ENCODE measurements at regions not wholly inside any gene's neighbourhood (a gene's known extent, or its start where the extent isn't known, plus 50 kb on each side); places are given as distances from the start of the nearest gene placed in this dataset.

DNA sequence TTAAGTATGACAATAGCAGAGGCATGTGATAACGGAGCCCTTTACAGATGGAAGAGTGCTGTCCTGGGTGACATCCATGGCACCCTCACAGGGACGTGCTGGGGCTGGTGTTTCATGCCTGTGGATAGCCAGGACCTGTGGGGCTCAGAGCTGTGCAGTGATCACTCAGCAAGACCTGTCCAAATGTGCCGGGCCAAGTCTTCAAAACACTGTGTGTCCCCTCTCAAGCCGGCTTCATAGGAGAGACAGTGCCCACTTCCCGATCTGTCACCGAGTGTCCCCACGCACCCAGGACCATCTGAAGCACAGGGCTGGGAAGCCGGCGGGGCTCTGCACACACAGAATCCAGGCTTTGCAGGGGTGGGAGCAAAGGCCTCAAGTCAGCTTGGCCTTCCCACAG, 217.2 kb upstream of the IGF1R start:
- no peak for DNase-seq (ENCODE audit: low read depth)

GRCh38 chr15:98433346-98433745, 215.0 kb upstream of the IGF1R start:
- H3K4me3 ChIP-seq (ENCODE audit: low read depth, low read length) = no peak overlapping the region
- no peak for TF ChIP-seq POLR2A (IDR thresholded peaks at IDR 0.05; ENCODE audit: extremely low read depth, insufficient read length)
- TF ChIP-seq, protein P1, sequence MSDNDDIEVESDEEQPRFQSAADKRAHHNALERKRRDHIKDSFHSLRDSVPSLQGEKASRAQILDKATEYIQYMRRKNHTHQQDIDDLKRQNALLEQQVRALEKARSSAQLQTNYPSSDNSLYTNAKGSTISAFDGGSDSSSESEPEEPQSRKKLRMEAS (IDR thresholded peaks at IDR 0.05; ENCODE audit: low read depth, low read length) = no peak
- no peak for TF ChIP-seq MYC (IDR thresholded peaks at IDR 0.05; ENCODE audit: low read depth, low read length)
- no peak for TF ChIP-seq CTCF (IDR thresholded peaks at IDR 0.05; ENCODE audit: low read depth, low read length)
- no peak for DNase-seq (ENCODE audit: low read depth)

More for the DNA sequence above, 217.2 kb upstream of the IGF1R start:
- no peak overlapping the region for H3K4me3 ChIP-seq (ENCODE audit: low read depth, low read length)
- TF ChIP-seq CTCF (IDR thresholded peaks at IDR 0.05; ENCODE audit: low read depth, low read length) (no peak), MYC (IDR thresholded peaks at IDR 0.05; ENCODE audit: low read depth, low read length) (no peak), POLR2A (IDR thresholded peaks at IDR 0.05; ENCODE audit: extremely low read depth, insufficient read length) (no peak)
- TF ChIP-seq, protein P1 (IDR thresholded peaks at IDR 0.05; ENCODE audit: low read depth, low read length) = no peak

DNA sequence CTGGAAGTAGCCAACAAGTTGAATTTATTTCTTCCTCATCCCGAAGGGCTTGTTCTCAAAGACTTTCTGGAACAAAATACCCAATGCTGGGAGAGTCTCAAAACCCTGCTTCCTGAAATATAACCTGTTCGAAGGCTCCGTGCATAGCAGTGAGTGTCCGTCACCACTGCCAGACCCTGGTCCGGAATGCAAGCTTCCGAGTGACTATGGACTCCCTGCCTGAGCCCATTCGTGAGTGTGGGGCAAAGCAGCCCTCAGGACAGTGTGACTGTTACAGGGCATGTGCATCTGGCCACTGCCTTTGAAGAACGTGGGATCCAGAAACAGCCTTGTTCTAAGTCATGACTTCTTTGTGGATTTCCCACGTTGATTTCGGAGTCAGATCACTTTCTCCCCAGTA, 214.5 kb upstream of the IGF1R start:
- no peak for DNase-seq (ENCODE audit: low read depth)
- H3K4me3 ChIP-seq (ENCODE audit: low read depth, low read length) = no peak overlapping the region
- TF ChIP-seq POLR2A (IDR thresholded peaks at IDR 0.05; ENCODE audit: extremely low read depth, insufficient read length) (no peak), MYC (IDR thresholded peaks at IDR 0.05; ENCODE audit: low read depth, low read length) (no peak), CTCF (IDR thresholded peaks at IDR 0.05; ENCODE audit: low read depth, low read length) (no peak)
- TF ChIP-seq, protein P1 (IDR thresholded peaks at IDR 0.05; ENCODE audit: low read depth, low read length) = no peak

GRCh38 chr15:98437752-98438151, 210.6 kb upstream of the IGF1R start:
- H3K4me3 ChIP-seq (ENCODE audit: low read depth, low read length) = no peak overlapping the region
- DNase-seq (ENCODE audit: low read depth) = no peak
- TF ChIP-seq POLR2A (IDR thresholded peaks at IDR 0.05; ENCODE audit: extremely low read depth, insufficient read length) (no peak), MYC (IDR thresholded peaks at IDR 0.05; ENCODE audit: low read depth, low read length) (no peak), CTCF (IDR thresholded peaks at IDR 0.05; ENCODE audit: low read depth, low read length) (no peak)
- TF ChIP-seq, protein P1 (IDR thresholded peaks at IDR 0.05; ENCODE audit: low read depth, low read length) = no peak

- TF ChIP-seq, protein P1 (IDR thresholded peaks at IDR 0.05; ENCODE audit: low read depth, low read length) = no peak
- TF ChIP-seq CTCF (IDR thresholded peaks at IDR 0.05; ENCODE audit: low read depth, low read length) = no peak
- TF ChIP-seq POLR2A (IDR thresholded peaks at IDR 0.05; ENCODE audit: extremely low read depth, insufficient read length) = no peak
- TF ChIP-seq MYC (IDR thresholded peaks at IDR 0.05; ENCODE audit: low read depth, low read length) = no peak
- DNase-seq (ENCODE audit: low read depth) = no peak
- no peak overlapping the region for H3K4me3 ChIP-seq (ENCODE audit: low read depth, low read length)
Measured at GRCh38 chr15:98438326-98438725, 210.0 kb upstream of the IGF1R start.

- no peak overlapping the region for H3K4me3 ChIP-seq (ENCODE audit: low read depth, low read length)
- no peak for TF ChIP-seq MYC (IDR thresholded peaks at IDR 0.05; ENCODE audit: low read depth, low read length)
- no peak for TF ChIP-seq POLR2A (IDR thresholded peaks at IDR 0.05; ENCODE audit: extremely low read depth, insufficient read length)
- TF ChIP-seq CTCF (IDR thresholded peaks at IDR 0.05; ENCODE audit: low read depth, low read length) = no peak
- TF ChIP-seq, protein P1 (IDR thresholded peaks at IDR 0.05; ENCODE audit: low read depth, low read length) = no peak
- DNase-seq (ENCODE audit: low read depth) = no peak
Measured at GRCh38 chr15:98438907-98439306, 209.4 kb upstream of the IGF1R start.

Data from NB4 (cell line).